SJCRH30 (cell line): ENCODE measurements at regions not wholly inside any gene's neighbourhood (a gene's known extent, or its start where the extent isn't known, plus 50 kb on each side); places are given as distances from the start of the nearest gene placed in this dataset.
A peak's percentile ranks its signal among the peaks of the same experiment; 100 is the strongest.

Source experiments
- DNase-seq, 2 experiments: peaks; one replicate each; pipeline ENCODE4 v3.0.0-alpha.2; 2015 to 2020
- H3K27ac ChIP-seq: fragments of 250-450 bp; sonication (Bioruptor Pico); 2 replicates; pipeline ENCODE4 v1.5.1; 2020; ENCODE audit warnings: mild to moderate bottlenecking, moderate library complexity
- H3K27me3 ChIP-seq: fragments of 250-450 bp; sonication (Bioruptor Pico); 2 replicates; pipeline ENCODE4 v1.5.1; 2020; ENCODE audit warnings: mild to moderate bottlenecking, moderate library complexity
- H3K36me3 ChIP-seq: fragments of 250-450 bp; sonication (Bioruptor Pico); 2 replicates; pipeline ENCODE4 v1.5.1; 2020; ENCODE audit warnings: mild to moderate bottlenecking, moderate library complexity
- H3K4me1 ChIP-seq: fragments of 250-450 bp; sonication (Bioruptor Pico); 2 replicates; pipeline ENCODE4 v1.5.1; 2020; ENCODE audit warnings: mild to moderate bottlenecking, moderate library complexity
- H3K4me3 ChIP-seq: fragments of 250-450 bp; sonication (Bioruptor Pico); 2 replicates; pipeline ENCODE4 v1.5.1; 2020; ENCODE audit warnings: mild to moderate bottlenecking, moderate library complexity
- H3K9me3 ChIP-seq: fragments of 250-450 bp; sonication (Bioruptor Pico); replicated peaks from 2 replicates; pipeline ENCODE4 v1.5.1; 2020; ENCODE audit warnings: mild to moderate bottlenecking, moderate library complexity

DNA sequence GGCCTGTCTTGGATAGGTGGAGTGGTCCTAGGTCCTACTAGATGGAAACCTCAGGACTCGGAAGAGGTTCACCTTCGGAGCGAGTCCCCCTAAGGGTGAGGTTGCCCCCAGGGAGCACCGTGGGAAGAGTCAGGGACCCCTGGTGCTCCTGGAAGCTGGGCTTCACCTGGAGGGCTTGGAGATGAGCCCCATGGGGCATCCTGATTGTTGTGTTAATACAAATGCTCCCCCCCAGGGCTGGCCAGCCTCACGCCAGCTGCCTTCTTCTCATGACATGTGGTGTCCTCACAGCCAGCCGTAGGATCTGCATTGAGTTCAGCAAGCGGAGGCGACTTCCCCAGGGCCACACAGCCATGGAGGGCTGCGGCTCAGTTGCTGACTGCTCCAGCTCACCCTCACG, 1487.5 kb downstream of the BRD1 start:
- DNase-seq, result no peak
- H3K27me3 ChIP-seq, result peaks cover 39% of the 10 kb centered on the region
- H3K27ac ChIP-seq, result no peak overlapping the region
- H3K4me3 ChIP-seq, result no peak overlapping the region
- no peaks in the 10 kb centered on the region for H3K36me3 ChIP-seq
- H3K4me1 ChIP-seq, result no peaks in the 10 kb centered on the region
- H3K9me3 ChIP-seq, result no peaks in the 10 kb centered on the region

DNA sequence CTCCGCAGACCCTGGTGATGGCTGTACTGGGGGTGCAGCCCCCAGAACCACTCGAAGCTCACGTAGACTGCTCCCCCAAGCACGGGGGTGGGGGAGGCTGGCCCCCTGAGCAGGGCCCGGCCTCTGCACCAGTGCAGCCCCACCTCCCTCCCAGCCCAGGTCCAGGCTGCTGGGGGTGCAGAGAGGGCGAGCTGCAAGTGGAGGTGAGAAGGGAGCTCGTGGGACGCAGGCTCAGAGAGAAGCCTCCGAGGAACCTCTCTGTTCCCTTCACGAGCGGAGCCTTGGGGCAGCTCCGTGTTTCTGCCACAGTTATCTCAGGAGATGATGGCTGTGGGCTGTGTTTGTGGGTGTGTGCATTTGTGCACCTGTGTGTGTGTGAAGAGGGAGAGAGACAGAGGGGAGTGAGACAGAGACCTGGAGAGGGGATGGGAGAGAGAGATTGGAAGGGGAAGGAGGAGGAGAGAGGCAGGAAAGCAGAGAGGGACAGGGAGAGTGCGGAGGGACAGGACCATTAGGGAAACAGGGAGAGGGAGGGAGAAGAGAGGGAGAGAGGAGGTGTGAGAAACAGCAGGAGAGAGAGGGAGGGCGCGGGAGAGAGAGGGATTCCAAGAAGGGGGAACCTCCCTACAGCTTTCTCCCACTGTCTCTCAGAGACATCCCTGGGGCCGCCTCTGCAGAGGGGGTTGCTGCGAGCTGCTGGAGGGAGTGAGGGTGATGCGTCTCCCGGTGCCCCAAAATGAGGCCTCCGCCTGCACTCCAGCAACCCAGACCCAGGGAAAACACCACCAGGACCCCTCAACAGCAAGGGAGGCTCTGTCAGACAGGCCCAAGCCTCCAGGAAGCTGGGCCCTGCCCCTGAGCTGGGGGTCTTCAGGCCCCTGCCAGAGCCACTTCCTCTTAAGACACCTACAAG, 1488.6 kb downstream of the BRD1 start:
- H3K27ac ChIP-seq, result no peak overlapping the region
- H3K36me3 ChIP-seq, result no peaks in the 10 kb centered on the region
- peaks cover 45% of the 10 kb centered on the region for H3K27me3 ChIP-seq
- H3K4me3 ChIP-seq, result no peak overlapping the region
- H3K9me3 ChIP-seq, result no peaks in the 10 kb centered on the region
- DNase-seq, result no peak
- no peaks in the 10 kb centered on the region for H3K4me1 ChIP-seq

DNA sequence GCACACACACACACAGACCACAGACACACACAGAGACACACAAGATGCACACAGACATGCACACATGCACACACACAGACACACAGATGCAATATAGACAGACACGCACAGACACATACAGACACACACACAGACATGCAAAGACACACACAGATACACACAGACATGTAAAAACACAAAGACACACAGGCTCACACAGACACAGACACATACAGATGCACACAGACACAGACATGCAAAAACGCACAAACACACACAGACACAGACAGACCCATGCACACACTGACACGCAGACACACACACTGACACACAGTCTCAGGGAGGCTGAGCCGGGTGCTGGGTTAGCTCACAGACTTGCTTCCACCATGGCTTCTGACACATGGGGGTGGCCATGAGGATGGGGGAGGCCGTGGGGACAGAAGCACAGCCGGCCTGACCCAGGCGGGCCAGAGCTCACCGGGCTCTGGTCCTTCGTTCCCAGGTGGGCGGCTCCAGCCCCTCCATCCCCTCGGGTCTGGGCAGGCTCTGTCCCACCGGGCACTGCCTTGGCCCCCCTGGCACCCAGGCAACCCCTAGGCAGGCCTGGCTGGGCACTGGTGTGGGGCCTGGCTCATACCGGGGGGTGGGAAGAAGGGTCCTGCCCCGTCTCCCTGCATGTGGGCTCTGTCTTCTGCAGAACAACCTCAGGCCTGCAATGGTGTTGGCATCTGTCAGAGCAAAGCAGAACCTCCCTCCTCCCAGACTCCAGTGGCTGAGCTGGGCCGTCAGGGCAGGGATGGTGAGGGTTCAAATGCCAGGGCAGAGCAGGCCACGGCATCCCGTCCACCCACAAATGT, 1489.5 kb downstream of the BRD1 start:
- Histone ChIP-seq H3K9me3 (no peaks in the 10 kb centered on the region), H3K27ac (no peak overlapping the region), H3K4me3 (no peak overlapping the region), H3K4me1 (no peaks in the 10 kb centered on the region), H3K36me3 (no peaks in the 10 kb centered on the region), H3K27me3 (peaks cover 48% of the 10 kb centered on the region)
- no peak for DNase-seq

DNA sequence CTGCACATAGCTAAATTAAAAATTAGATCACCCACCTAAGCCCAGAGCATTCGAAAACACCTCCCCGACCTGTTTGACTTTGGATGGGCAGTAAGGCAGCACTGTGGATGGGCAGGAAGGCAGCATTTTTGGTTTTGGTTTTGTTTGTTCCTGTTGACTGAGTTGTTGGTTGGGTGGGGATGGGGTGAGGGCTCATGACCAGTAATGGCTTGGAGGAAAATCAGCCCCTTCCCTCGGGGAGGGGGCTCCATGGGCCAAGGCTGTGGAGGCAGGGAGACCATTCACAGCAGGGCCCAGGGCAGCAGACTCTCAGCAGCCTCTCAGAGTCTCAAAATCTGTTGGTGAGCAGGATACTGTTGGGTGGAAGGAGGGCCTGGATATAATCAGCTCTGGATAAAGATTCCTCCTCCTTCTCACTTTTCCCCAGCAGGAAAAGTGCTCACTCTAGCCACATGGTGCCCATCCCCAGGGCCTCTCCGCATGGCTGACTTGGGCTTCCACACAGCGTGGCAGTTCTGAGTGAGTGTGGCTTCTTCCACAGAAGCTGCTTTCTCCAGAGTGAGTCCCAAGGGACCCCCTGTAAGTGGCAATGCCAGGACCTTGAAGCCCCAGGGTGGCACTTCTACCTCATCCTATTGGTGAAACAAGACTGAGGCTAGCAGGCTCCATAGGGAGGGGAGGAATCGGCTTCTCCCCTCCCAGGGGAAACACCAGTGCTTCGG, 1491.2 kb downstream of the BRD1 start:
- H3K27ac ChIP-seq, result no peak overlapping the region
- no peak overlapping the region for H3K4me3 ChIP-seq
- H3K36me3 ChIP-seq, result no peaks in the 10 kb centered on the region
- no peak for DNase-seq
- peaks cover 37% of the 10 kb centered on the region for H3K27me3 ChIP-seq
- no peaks in the 10 kb centered on the region for H3K4me1 ChIP-seq
- H3K9me3 ChIP-seq, result no peaks in the 10 kb centered on the region

DNA sequence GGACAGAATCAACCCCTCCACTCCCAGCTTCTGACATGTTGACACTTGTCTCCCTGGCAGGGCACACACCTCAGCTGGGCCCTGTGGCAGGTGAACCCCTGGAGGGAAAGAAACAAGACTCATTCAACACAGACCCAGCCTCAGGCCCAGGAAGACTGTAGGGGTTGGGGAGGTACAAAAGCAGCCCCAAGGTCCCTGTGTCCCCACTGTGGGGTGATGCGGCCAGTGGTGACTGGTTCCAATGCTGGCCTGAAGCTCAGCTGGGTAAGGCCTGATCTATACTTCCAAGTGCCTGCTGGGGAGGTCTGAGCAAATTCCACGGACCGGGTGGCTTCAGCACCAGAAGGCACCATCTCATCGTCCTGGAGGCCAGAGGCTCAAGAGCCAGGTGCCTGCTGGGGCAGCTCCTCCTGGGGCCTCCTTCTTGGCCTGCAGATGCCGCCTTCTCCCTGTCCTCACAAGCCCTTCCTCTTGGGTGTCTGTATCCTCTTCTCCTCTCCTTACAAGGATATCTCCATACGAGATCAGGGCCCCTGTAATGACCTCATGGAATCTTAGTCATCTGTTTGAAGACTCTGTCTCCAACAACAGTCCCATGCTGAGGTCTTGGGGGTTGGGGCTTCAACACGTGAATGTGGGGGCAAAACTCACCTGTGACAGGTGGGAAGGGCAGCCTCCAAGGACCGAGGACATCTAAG, 1492.1 kb downstream of the BRD1 start:
- Histone ChIP-seq H3K27me3 (peaks cover 28% of the 10 kb centered on the region), H3K9me3 (no peaks in the 10 kb centered on the region), H3K4me3 (no peak overlapping the region), H3K27ac (no peak overlapping the region), H3K4me1 (no peaks in the 10 kb centered on the region), H3K36me3 (no peaks in the 10 kb centered on the region)
- no peak for DNase-seq

DNA sequence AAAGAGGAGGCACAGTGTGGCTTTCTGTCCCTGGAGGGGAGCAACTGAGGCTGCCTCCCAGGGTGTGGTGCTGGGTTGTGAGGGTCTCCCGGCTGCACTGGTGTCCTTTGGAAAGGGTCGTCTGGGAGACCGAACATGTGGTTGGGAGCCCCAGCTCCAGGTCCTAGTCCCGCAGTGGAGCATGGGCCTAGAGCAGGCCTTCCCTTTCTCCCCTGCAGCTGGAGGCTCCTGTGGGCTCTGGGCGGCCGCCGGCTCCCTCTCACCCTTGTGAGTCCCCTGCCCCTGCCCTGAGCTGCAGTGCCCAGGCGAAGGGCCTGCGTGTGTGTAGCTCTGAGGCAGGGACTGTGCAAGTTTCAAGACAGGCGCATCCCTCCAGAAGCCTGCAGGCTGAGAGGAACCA, 1492.7 kb downstream of the BRD1 start:
- Histone ChIP-seq H3K4me1 (no peaks in the 10 kb centered on the region), H3K36me3 (no peaks in the 10 kb centered on the region), H3K9me3 (no peaks in the 10 kb centered on the region), H3K4me3 (no peak overlapping the region), H3K27ac (no peak overlapping the region), H3K27me3 (peaks cover 22% of the 10 kb centered on the region)
- no peak for DNase-seq

DNA sequence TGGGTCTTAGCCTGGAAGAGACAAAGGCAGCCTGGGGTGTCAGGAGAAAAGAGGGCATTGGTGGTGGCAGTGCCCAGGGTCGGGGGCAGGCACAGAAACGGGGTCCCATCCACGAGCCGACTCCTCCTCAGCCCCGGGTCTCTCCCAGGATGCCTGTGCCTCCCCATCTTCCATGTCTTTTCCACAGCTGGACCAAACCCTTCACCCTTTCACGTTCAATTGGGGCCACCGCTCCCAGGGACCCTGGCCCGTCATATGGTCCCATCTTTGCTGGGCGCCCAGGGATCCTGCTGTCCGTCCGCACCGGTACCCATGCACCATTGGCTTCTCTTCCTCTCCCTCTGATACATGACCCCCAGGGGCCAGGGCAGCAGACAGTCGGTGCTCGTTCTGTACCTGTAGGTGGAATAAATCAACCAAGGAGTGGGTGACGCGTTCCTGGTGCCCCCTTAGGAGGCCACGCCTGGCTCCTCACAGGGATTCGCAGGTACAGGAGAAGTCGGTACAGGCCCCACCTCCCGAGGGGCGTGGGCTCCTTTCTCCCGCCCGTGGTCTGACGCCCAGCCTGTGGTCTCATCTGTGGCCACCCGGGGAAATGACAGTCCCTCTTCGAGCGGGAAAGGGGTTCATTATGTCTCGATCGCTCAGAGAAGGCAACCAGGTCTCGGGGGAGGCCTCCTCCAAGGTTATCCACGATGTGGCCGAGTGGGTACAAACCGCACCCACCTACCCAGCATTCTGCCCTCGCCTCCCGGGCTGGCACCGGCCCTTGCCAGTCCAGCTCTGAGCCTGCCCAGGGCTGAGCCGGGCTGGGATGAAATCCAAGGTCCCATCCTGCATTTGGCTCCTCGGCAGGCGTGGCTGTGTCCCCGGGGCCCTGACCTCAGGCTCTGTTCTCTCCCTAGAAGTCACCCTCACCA, 1493.6 kb downstream of the BRD1 start:
- no peaks in the 10 kb centered on the region for H3K4me1 ChIP-seq
- H3K9me3 ChIP-seq, result no peaks in the 10 kb centered on the region
- H3K27me3 ChIP-seq, result peaks cover 16% of the 10 kb centered on the region
- H3K36me3 ChIP-seq, result no peaks in the 10 kb centered on the region
- no peak overlapping the region for H3K27ac ChIP-seq
- no peak overlapping the region for H3K4me3 ChIP-seq
- DNase-seq, result no peak

DNA sequence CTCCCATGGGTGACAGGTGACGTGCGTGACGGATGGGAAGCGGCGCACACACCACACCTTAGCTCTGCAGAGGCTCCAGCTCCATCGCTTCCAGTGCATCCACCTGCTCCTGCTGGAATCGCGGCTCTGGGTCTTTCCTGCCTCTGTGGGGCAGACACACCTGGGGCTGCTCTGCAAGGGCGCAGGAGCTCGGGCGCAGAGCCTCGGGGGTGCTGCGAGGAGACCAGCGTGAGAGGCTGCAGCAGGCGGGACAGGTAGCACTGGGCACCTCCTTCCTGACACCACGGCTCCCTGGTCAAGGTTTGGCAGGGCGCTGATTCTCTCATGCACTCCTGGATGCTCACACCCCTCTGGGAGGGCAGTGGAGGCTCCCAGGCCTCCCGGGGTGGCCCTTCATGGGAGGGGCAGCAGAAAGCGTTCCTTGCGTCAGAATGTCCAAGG, 1494.3 kb downstream of the BRD1 start:
- Histone ChIP-seq H3K27ac (no peak overlapping the region), H3K36me3 (no peaks in the 10 kb centered on the region), H3K4me3 (no peak overlapping the region), H3K9me3 (no peaks in the 10 kb centered on the region), H3K27me3 (peaks cover 16% of the 10 kb centered on the region), H3K4me1 (no peaks in the 10 kb centered on the region)
- no peak for DNase-seq

DNA sequence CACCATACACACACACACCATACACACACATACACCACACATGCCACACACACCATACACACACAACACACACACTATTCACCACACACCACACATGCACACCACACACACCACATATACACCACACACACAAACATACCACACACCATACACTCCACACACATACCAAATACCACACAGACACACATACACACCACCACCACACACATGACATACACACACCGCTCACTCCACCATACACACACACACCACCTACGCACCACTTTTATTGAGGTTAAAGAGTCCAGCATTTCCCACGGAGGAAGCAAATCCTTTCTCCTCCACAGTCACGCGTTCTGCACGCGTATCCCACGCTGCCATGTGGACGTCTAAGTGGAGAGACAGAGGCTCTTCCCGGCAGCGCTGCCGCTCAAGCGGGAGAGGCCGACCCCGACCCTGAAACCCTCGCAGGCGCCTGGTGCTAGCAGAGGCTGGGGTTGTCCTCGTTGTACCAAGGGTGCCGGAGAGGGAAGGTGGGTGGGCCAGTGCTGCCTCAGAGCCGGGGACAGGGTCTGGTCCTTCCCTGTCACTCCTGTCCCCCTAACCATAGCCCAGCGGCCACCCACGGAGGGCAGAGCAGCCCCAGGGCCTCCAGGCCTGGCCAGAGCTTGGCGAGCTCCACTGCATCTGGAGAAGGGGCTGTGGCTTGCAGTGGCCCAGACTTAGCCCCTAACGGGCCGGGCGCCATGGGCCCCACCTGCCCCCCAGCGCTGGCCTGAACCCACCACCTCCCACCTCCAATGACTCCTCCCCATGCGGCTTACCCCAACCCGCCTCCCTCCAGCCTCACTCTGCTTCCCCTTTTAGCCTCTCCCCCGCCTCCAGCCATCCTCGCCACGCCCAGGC, 1495.0 kb downstream of the BRD1 start:
- Histone ChIP-seq H3K27me3 (peaks cover 16% of the 10 kb centered on the region; the same call in 1 of the 2 replicates), H3K27ac (no peak overlapping the region), H3K36me3 (no peaks in the 10 kb centered on the region), H3K4me1 (no peaks in the 10 kb centered on the region), H3K4me3 (no peak overlapping the region), H3K9me3 (no peaks in the 10 kb centered on the region)
- DNase-seq, result no peak

DNA sequence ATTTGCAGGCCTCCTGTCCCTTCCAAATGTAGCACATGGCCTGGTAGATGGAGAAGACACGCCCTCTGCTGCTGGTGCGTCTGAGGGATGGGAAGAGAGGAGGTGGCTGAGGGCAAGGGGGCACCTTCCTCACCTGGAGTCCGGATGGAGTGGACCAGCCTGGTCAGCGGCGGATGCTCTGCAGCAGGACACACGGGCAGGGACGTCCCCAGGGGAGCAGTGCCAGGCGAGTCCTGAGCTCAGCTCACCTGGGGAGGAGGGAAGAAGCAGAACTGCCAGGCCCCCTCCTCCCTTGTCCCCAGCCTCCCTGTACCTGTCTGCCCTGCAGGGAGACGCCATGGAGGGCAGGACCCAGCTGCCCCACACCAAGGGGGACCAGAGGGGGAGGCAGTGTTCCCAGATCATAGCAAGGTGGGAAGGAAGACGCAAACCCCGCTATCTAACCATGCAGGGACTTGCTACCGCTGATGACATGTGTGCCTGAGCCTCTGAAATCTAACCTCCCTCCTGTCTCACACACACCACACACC, 1495.9 kb downstream of the BRD1 start:
- Histone ChIP-seq H3K4me3 (no peak overlapping the region), H3K9me3 (no peaks in the 10 kb centered on the region), H3K36me3 (no peaks in the 10 kb centered on the region), H3K27me3 (peaks cover 14% of the 10 kb centered on the region; the same call in 1 of the 2 replicates), H3K27ac (no peak overlapping the region), H3K4me1 (no peaks in the 10 kb centered on the region)
- peak in 1 of 2 experiments; percentile 1 for DNase-seq

DNA sequence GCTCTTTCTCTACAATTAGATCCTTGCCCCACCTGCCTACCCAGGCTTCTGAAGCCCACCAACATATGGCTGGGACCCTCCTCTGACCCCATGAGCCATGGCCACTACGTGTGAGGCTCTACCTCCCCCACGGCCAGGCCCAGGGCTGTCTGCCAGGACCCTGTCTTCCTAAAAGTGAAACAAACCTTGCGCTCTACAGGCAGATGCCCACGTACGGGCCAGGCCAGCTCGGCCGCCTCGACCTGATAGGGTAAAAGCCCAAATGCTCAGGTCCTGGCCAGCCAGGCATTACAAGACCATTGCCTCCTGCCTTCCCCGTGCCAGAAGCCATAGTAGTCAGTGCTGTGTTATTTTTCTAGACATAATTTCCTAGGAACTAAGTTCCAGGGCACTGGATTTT, 1496.4 kb downstream of the BRD1 start:
- H3K27me3 ChIP-seq, result peaks cover 10% of the 10 kb centered on the region; the same call in 1 of the 2 replicates
- H3K4me1 ChIP-seq, result no peaks in the 10 kb centered on the region
- no peaks in the 10 kb centered on the region for H3K36me3 ChIP-seq
- no peak overlapping the region for H3K27ac ChIP-seq
- no peaks in the 10 kb centered on the region for H3K9me3 ChIP-seq
- DNase-seq, result peak in 1 of 2 experiments; percentile 1
- no peak overlapping the region for H3K4me3 ChIP-seq

DNA sequence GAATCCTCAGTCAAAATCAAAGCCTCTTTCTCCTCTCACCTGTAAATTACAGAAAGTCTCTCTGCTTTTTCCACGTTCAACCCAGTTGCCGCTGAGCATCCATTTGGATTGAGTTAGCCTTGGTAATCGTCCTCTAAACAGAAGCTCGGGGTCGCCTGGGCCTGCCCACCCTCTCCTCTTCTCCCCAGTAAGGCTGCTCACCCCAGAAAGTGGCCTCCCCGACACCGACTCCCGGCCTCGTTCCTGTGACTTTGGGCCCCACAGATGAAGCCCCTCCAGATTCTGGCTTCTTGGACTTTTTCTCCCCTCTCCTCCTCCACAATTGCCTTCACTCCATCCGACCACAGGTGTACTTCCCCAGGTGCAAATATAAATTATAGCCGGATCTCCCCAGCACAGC, 1500.0 kb downstream of the BRD1 start:
- Histone ChIP-seq H3K36me3 (no peaks in the 10 kb centered on the region), H3K27me3 (no peaks in the 10 kb centered on the region), H3K4me1 (no peaks in the 10 kb centered on the region), H3K9me3 (peaks cover 4% of the 10 kb centered on the region), H3K27ac (no peak overlapping the region), H3K4me3 (no peak overlapping the region)
- no peak for DNase-seq
